ENCODE measurements at regions not wholly inside any gene's neighbourhood (a gene's known extent, or its start where the extent isn't known, plus 50 kb on each side); places are given as distances from the start of the nearest gene placed in this dataset.

DNA sequence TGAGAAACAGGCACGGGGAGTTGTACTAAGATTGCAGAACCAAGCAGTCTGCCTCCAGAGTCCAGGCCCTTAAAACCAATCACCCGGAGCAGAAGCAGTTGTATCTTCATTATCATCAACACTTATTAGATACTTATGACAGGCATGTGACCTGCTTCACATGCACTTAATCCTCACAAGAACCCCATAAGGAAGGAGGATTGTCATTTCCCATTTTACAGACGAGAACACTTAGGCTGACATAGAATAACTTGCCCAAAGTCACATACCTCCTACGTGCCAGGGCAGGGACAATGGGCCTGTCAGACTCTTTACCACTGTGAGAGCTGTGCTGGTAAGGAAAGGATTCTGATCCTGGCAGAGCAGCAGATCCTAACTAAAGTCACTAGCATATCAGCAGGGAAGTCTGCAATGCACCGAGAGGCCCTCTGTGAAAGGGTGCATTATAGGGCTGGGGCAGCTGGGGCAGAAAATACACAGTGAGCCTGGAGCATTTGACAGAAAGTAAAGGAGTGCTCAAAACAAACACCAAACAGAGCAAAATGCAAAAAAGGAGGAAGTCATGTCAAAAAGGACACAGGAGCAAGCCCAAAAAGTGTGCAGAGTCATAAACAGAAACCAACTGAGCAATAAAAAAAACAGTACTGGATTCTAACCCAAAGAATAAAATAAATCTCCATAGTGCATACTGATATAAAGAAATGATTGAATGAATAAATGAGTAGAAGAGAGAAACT is 55.9 kb upstream of the SP3 start:
- no peak overlapping the region for H3K27ac Mint-ChIP-seq
- TF ChIP-seq CREB1 (CRISPR knock-in tag; IDR thresholded peaks at IDR 0.05; ENCODE audit: low read depth) (no peak), EZH2 (IDR thresholded peaks at IDR 0.05; ENCODE audit: low read depth, unreplicated experiment) (no peak), ZNF114 (CRISPR knock-in tag; IDR thresholded peaks at IDR 0.05) (no peak), EZH2phosphoT487 (IDR thresholded peaks at IDR 0.05; ENCODE audit: unreplicated experiment) (no peak), POLR2AphosphoS5 (IDR thresholded peaks at IDR 0.05; ENCODE audit: low read depth) (no peak), JUNB (IDR thresholded peaks at IDR 0.05; ENCODE audit: unreplicated experiment) (no peak), STAT1 (IDR thresholded peaks at IDR 0.05; ENCODE audit: unreplicated experiment) (no peak)
- no peak for ATAC-seq

GRCh38 chr2:174020026-174020425 is 54.9 kb upstream of the SP3 start:
- Mint-ChIP-seq H3K27me3 (ENCODE audit: insufficient read depth, low read depth, poor library complexity) (peaks cover 6% of the 10 kb centered on the region), H3K4me1 (peaks cover 38% of the 10 kb centered on the region), H3K4me3 (no peak overlapping the region), H3K27ac (no peak overlapping the region), H3K9me3 (no peaks in the 10 kb centered on the region), H3K36me3 (ENCODE audit: low read depth) (no peaks in the 10 kb centered on the region)
- DNase-seq (ENCODE audit: low spot score) (no peak), ATAC-seq (no peak)
- peaks cover 13% of the 10 kb centered on the region; the same call in 1 of the 2 replicates for H3F3A ChIP-seq (replicated peaks; ENCODE audit: low read depth)
- no peak overlapping the region for H2AFZ ChIP-seq
- no peak overlapping the region for H3K4me2 ChIP-seq
- H3K4me3 ChIP-seq, result no peak overlapping the region
- no peaks in the 10 kb centered on the region for H3K36me3 ChIP-seq (ENCODE audit: insufficient read depth)
- H4K20me1 ChIP-seq (replicated peaks; ENCODE audit: insufficient read depth), result no peaks in the 10 kb centered on the region
- no peaks in the 10 kb centered on the region for H3K9me2 ChIP-seq (ENCODE audit: insufficient read depth)
- no peak for TF ChIP-seq EZH2phosphoT487 (IDR thresholded peaks at IDR 0.05; ENCODE audit: unreplicated experiment)
- no peak for TF ChIP-seq EZH2 (IDR thresholded peaks at IDR 0.05; ENCODE audit: low read depth, unreplicated experiment)
- no peak for TF ChIP-seq NANOG (IDR thresholded peaks at IDR 0.05; ENCODE audit: borderline replicate concordance)
- H3K27me3 ChIP-seq (ENCODE audit: insufficient read depth), result no peaks in the 10 kb centered on the region
- no peak overlapping the region for H3K27ac ChIP-seq (ENCODE audit: low read depth)
- H3K79me2 ChIP-seq (replicated peaks; ENCODE audit: insufficient read depth), result no peaks in the 10 kb centered on the region
- H3K4me1 ChIP-seq (ENCODE audit: insufficient read depth), result peaks cover 32% of the 10 kb centered on the region

More for the DNA sequence above, 55.9 kb upstream of the SP3 start:
- no peaks in the 10 kb centered on the region for H3K79me2 ChIP-seq (replicated peaks; ENCODE audit: insufficient read depth)
- H3K27me3 Mint-ChIP-seq (ENCODE audit: insufficient read depth, low read depth, poor library complexity), result peaks cover 9% of the 10 kb centered on the region
- H3K9me2 ChIP-seq (ENCODE audit: insufficient read depth), result no peaks in the 10 kb centered on the region
- H3K4me2 ChIP-seq, result no peak overlapping the region
- no peaks in the 10 kb centered on the region for H3K36me3 Mint-ChIP-seq (ENCODE audit: low read depth)
- H3K4me1 Mint-ChIP-seq, result peaks cover 40% of the 10 kb centered on the region
- no peaks in the 10 kb centered on the region for H4K20me1 ChIP-seq (replicated peaks; ENCODE audit: insufficient read depth)
- H3K27me3 ChIP-seq (ENCODE audit: insufficient read depth), result no peaks in the 10 kb centered on the region
- DNase-seq (ENCODE audit: low spot score), result no peak
- peaks cover 34% of the 10 kb centered on the region for H3K4me1 ChIP-seq (ENCODE audit: insufficient read depth)
- no peak overlapping the region for H3K4me3 Mint-ChIP-seq
- H2AFZ ChIP-seq, result no peak overlapping the region
- H3K4me3 ChIP-seq, result no peak overlapping the region
- H3K9me3 Mint-ChIP-seq, result no peaks in the 10 kb centered on the region
- no peaks in the 10 kb centered on the region for H3K36me3 ChIP-seq (ENCODE audit: insufficient read depth)
- H3F3A ChIP-seq (replicated peaks; ENCODE audit: low read depth), result peaks cover 16% of the 10 kb centered on the region; the same call in 1 of the 2 replicates
- H3K27ac ChIP-seq (ENCODE audit: low read depth), result no peak overlapping the region

GRCh38 chr2:174016447-174016846 is 51.3 kb upstream of the SP3 start:
- Mint-ChIP-seq H3K36me3 (ENCODE audit: low read depth) (no peaks in the 10 kb centered on the region), H3K9me3 (no peaks in the 10 kb centered on the region), H3K4me1 (peaks cover 32% of the 10 kb centered on the region), H3K27me3 (ENCODE audit: insufficient read depth, low read depth, poor library complexity) (peaks cover 6% of the 10 kb centered on the region), H3K4me3 (no peak overlapping the region), H3K27ac (no peak overlapping the region)
- H3K4me2 ChIP-seq, result no peak overlapping the region
- no peaks in the 10 kb centered on the region for H3F3A ChIP-seq (replicated peaks; ENCODE audit: low read depth)
- H3K4me3 ChIP-seq, result no peak overlapping the region
- H3K36me3 ChIP-seq (ENCODE audit: insufficient read depth), result no peaks in the 10 kb centered on the region
- H2AFZ ChIP-seq, result peak overlapping the region; percentile 30; the same call in 1 of the 2 replicates
- H3K27me3 ChIP-seq (ENCODE audit: insufficient read depth), result peaks cover 12% of the 10 kb centered on the region; the same call in 1 of the 2 replicates
- H3K27ac ChIP-seq (ENCODE audit: low read depth), result no peak overlapping the region
- H3K9me2 ChIP-seq (ENCODE audit: insufficient read depth), result no peaks in the 10 kb centered on the region
- H3K79me2 ChIP-seq (replicated peaks; ENCODE audit: insufficient read depth), result no peaks in the 10 kb centered on the region
- DNase-seq (ENCODE audit: low spot score) (no peak), ATAC-seq (no peak)
- peaks cover 26% of the 10 kb centered on the region for H3K4me1 ChIP-seq (ENCODE audit: insufficient read depth)
- no peaks in the 10 kb centered on the region for H4K20me1 ChIP-seq (replicated peaks; ENCODE audit: insufficient read depth)
- no peak for TF ChIP-seq ETS1 (IDR thresholded peaks at IDR 0.05)
- no peak for TF ChIP-seq CTCF (conservative IDR thresholded peaks at IDR 0.05; ENCODE audit: low read depth in 2 of 2)
- TF ChIP-seq STAT1 (IDR thresholded peaks at IDR 0.05; ENCODE audit: unreplicated experiment), result no peak
- no peak for TF ChIP-seq REST (IDR thresholded peaks at IDR 0.05; ENCODE audit: unreplicated experiment)
- TF ChIP-seq CREB1 (CRISPR knock-in tag; IDR thresholded peaks at IDR 0.05; ENCODE audit: low read depth), result no peak
- no peak for TF ChIP-seq EZH2phosphoT487 (IDR thresholded peaks at IDR 0.05; ENCODE audit: unreplicated experiment)
- no peak for TF ChIP-seq EZH2 (IDR thresholded peaks at IDR 0.05; ENCODE audit: low read depth, unreplicated experiment)

Measured in GM23338 (cell line).